GM18951 (cell line): ENCODE measurements at regions not wholly inside any gene's neighbourhood (a gene's known extent, or its start where the extent isn't known, plus 50 kb on each side); places are given as distances from the start of the nearest gene placed in this dataset.

Source experiments
- POLR2A ChIP-seq: IDR thresholded peaks from 4 replicates; pipeline ENCODE4 v1.6.1; 2011; ENCODE audit warnings: mild to moderate bottlenecking; ENCODE audit not compliant: insufficient read length, insufficient read depth; ENCODE audit errors: extremely low read depth
- in situ Hi-C: fragments of 300-500 bp; cut with MboI; formaldehyde crosslinking; loops from one replicate; pipeline ENCODE4 v1.12.0; 2022; ENCODE audit warnings: low sequenced_read_pairs, mixed read lengths, inconsistent platforms; ENCODE audit not compliant: unreplicated experiment

GRCh38 chr6:1239805-1240204, 72.1 kb upstream of the FOXQ1 start:
- TF ChIP-seq POLR2A, result no peak
- in situ Hi-C loops, result no loop called here

DNA sequence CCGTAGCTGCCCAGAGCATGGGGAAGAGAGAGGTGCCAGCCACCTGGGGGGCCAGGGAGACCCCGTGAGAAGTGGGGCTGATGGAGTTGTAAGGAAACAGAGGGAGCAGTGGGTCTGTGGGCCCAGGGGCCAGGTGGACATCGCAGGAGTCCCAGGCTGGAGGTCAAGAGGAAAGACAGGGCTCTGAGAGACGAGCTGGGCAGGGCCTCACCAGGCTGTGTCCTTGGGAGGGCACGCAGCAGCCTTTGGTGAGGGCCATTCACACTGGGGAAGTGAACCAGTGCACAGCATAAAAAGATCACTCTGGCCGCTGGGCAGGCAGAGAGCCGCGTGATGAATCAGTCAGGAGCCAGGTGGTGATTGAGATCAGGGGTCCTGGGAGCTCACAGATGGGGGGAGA, 73.9 kb upstream of the FOXQ1 start:
- in situ Hi-C loops, result no loop called here
- TF ChIP-seq POLR2A, result no peak

GRCh38 chr6:1237636-1238035, 74.3 kb upstream of the FOXQ1 start:
- no peak for TF ChIP-seq POLR2A
- in situ Hi-C loops, result no loop called here

GRCh38 chr6:1235825-1236224, 76.1 kb upstream of the FOXQ1 start:
- in situ Hi-C loops, result no loop called here
- no peak for TF ChIP-seq POLR2A

GRCh38 chr6:1233924-1234323, 78.0 kb upstream of the FOXQ1 start:
- in situ Hi-C loops, result no loop called here
- no peak for TF ChIP-seq POLR2A

- in situ Hi-C loops, result no loop called here
- TF ChIP-seq POLR2A, result no peak
Observed at GRCh38 chr6:1232578-1232977, 79.3 kb upstream of the FOXQ1 start.

DNA sequence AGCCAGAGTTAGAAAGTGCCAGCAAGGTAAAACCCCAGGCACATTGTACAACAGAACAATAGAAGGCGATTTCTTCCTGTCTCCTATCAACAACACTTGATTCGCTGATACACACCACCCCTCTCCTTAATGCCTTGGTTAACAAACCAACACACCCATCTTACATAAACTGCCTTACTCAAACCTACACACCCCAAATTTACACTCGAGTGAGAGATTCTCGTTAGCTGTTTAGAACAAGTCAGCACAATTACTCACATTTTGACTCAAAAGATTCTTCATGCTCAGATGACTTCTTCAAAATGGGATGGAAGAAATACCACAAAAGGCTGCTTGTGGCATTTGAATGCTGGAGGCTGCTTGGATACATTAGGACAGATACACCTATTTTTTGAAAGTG, 80.0 kb upstream of the FOXQ1 start:
- no peak for TF ChIP-seq POLR2A
- in situ Hi-C loops, result no loop called here

GRCh38 chr6:1230689-1231605, 81.0 kb upstream of the FOXQ1 start:
- TF ChIP-seq POLR2A, result no peak
- in situ Hi-C loops, result no loop called here

DNA sequence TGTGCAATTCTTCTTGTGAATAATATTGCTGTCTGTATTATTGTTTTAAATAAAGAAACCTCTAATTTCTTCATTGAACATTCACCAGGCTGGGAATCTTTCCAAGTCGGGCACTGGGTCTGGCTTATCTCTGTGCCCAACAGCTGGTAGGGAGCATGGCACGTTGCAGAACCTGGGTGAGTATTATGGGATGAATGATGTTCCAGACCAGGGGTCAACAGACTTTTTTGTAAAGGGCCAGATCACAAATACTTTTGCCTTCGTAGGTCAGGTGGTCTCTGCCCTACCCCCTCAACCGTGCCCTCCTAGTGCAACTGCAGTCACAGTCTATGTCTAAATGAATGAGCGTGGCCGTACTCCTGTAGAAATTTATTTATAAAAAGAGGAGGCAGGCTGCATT, 81.6 kb upstream of the FOXQ1 start:
- TF ChIP-seq POLR2A, result no peak
- in situ Hi-C loops, result no loop called here

DNA sequence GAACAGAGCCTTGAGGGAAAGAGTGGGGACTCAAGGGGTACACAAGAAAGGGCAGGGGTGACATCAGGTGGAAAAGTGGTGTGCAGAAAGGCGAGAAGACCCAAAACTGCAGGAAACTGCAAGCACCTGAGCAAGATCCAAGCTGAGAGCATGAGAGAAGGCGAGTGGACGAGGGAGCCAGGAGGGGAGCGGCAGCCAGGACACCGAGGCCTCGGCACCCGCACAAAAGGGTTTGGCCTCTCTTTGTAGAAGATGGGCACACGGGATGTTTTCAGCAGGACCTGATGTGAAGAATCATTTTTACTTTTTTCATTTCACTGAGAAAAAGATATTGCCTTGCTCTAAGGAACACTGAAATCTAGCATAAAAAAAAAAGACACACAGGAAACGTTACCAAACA, 82.1 kb upstream of the FOXQ1 start:
- in situ Hi-C loops, result no loop called here
- TF ChIP-seq POLR2A, result no peak

GRCh38 chr6:1229301-1229700, 82.6 kb upstream of the FOXQ1 start:
- TF ChIP-seq POLR2A, result no peak
- in situ Hi-C loops, result no loop called here

GRCh38 chr6:1228754-1229191, 83.1 kb upstream of the FOXQ1 start:
- in situ Hi-C loops, result no loop called here
- no peak for TF ChIP-seq POLR2A

GRCh38 chr6:1227935-1228753, 83.8 kb upstream of the FOXQ1 start:
- TF ChIP-seq POLR2A, result no peak
- in situ Hi-C loops, result no loop called here

GRCh38 chr6:1227600-1227934, 84.3 kb upstream of the FOXQ1 start:
- no peak for TF ChIP-seq POLR2A
- in situ Hi-C loops, result no loop called here
